OCI-LY3 (cell line): ENCODE measurements at regions not wholly inside any gene's neighbourhood (a gene's known extent, or its start where the extent isn't known, plus 50 kb on each side); places are given as distances from the start of the nearest gene placed in this dataset.

Experiments
- H2AFZ ChIP-seq: fragments of 200-600, 300-600 bp; shearing (Covaris generic); 2 replicates; pipeline ENCODE4 v1.6.0; 2014; ENCODE audit warnings: antibody characterized with exemption, low read depth, low read length
- H3K27ac ChIP-seq: fragments of 200-600, 300-600 bp; sonication (generic); 2 replicates; pipeline ENCODE4 v1.5.1; 2014; ENCODE audit warnings: mild to moderate bottlenecking, low read length, moderate library complexity, mixed read lengths
- H3K27me3 ChIP-seq: fragments of 200-600, 300-600 bp; sonication (generic); 2 replicates; pipeline ENCODE4 v1.6.1; 2014; ENCODE audit warnings: low read depth, low read length, mixed read lengths
- H3K36me3 ChIP-seq: fragments of 200-600, 300-600 bp; sonication (generic); replicated peaks from 2 replicates; pipeline ENCODE3; 2014; ENCODE audit warnings: low read depth, low read length, mixed read lengths
- H3K4me1 ChIP-seq: fragments of 300-600, 200-600 bp; sonication (generic); 2 replicates; pipeline ENCODE4 v1.6.1; 2014; ENCODE audit warnings: low read length, mixed read lengths
- H3K4me2 ChIP-seq: fragments of 200-600, 300-600 bp; sonication (generic); 2 replicates; pipeline ENCODE4 v1.6.1; 2014; ENCODE audit warnings: low read length, mixed read lengths
- H3K4me3 ChIP-seq: fragments of 300-600, 200-600 bp; sonication (generic); 2 replicates; pipeline ENCODE4 v1.5.1; 2014; ENCODE audit warnings: antibody characterized with exemption, mild to moderate bottlenecking, low read length, moderate library complexity
- H3K79me2 ChIP-seq: fragments of 300-600, 200-600 bp; shearing (Covaris generic); 2 replicates; pipeline ENCODE4 v1.6.1; 2014; ENCODE audit warnings: mild to moderate bottlenecking, low read length, mixed read lengths
- H3K9ac ChIP-seq: fragments of 300-600, 200-600 bp; shearing (Covaris generic); 2 replicates; pipeline ENCODE4 v1.6.0; 2014; ENCODE audit warnings: mild to moderate bottlenecking, low read length, moderate library complexity
- H3K9me3 ChIP-seq: fragments of 200-600, 300-600 bp; shearing (Covaris generic); 2 replicates; pipeline ENCODE4 v1.6.1; 2014; ENCODE audit warnings: low read length, mixed read lengths; ENCODE audit not compliant: insufficient read depth
- H4K20me1 ChIP-seq: fragments of 200-600, 300-600 bp; sonication (generic); 2 replicates; pipeline ENCODE4 v1.6.1; 2016; ENCODE audit warnings: low read length, mixed read lengths; ENCODE audit not compliant: insufficient read depth
- CTCF ChIP-seq: fragments of 200-600, 300-600 bp; sonication (generic); IDR thresholded peaks from 2 replicates; pipeline ENCODE4 v1.5.1; 2014; ENCODE audit warnings: antibody characterized with exemption, low read length, low read depth
- EZH2phosphoT487 ChIP-seq: fragments of 200-600 bp; shearing (Covaris generic); IDR thresholded peaks from 2 replicates; pipeline ENCODE4 v1.6.1; 2018; ENCODE audit warnings: antibody characterized with exemption, mixed run types, low read depth

- no peak overlapping the region for H3K27ac ChIP-seq
- H3K4me1 ChIP-seq: no peaks in the 10 kb centered on the region
Measured at GRCh38 chr2:234403751-234404150, 93.1 kb downstream of the ARL4C start.

GRCh38 chr2:234403074-234403473, 93.8 kb downstream of the ARL4C start:
- Histone ChIP-seq H3K4me3 (no peak overlapping the region), H3K9ac (no peak overlapping the region), H3K4me1 (no peaks in the 10 kb centered on the region), H3K27me3 (no peaks in the 10 kb centered on the region), H2AFZ (no peak overlapping the region), H3K36me3 (no peaks in the 10 kb centered on the region), H3K4me2 (no peak overlapping the region), H4K20me1 (no peaks in the 10 kb centered on the region), H3K79me2 (no peaks in the 10 kb centered on the region), H3K27ac (no peak overlapping the region), H3K9me3 (no peaks in the 10 kb centered on the region)
- TF ChIP-seq EZH2phosphoT487 (no peak), CTCF (no peak)

More at GRCh38 chr2:234403751-234404150, 93.1 kb downstream of the ARL4C start:
- TF ChIP-seq CTCF: no peak
- no peak for TF ChIP-seq EZH2phosphoT487
- H3K79me2 ChIP-seq: no peaks in the 10 kb centered on the region
- H3K9ac ChIP-seq: no peak overlapping the region
- H2AFZ ChIP-seq: no peak overlapping the region
- H3K4me3 ChIP-seq: no peak overlapping the region
- no peaks in the 10 kb centered on the region for H3K9me3 ChIP-seq
- H3K36me3 ChIP-seq: no peaks in the 10 kb centered on the region
- no peaks in the 10 kb centered on the region for H3K27me3 ChIP-seq
- H4K20me1 ChIP-seq: no peaks in the 10 kb centered on the region
- no peak overlapping the region for H3K4me2 ChIP-seq

- Histone ChIP-seq H4K20me1 (no peaks in the 10 kb centered on the region), H2AFZ (no peak overlapping the region), H3K9ac (no peak overlapping the region), H3K4me3 (no peak overlapping the region), H3K79me2 (no peaks in the 10 kb centered on the region), H3K27me3 (no peaks in the 10 kb centered on the region), H3K4me1 (no peaks in the 10 kb centered on the region), H3K9me3 (no peaks in the 10 kb centered on the region), H3K36me3 (no peaks in the 10 kb centered on the region), H3K27ac (no peak overlapping the region), H3K4me2 (no peak overlapping the region)
- no peak for TF ChIP-seq CTCF
- TF ChIP-seq EZH2phosphoT487: no peak
Measured at GRCh38 chr2:234401426-234401825, 95.5 kb downstream of the ARL4C start.

GRCh38 chr2:234399451-234400246, 97.2 kb downstream of the ARL4C start:
- no peak overlapping the region for H2AFZ ChIP-seq
- H3K4me1 ChIP-seq: no peaks in the 10 kb centered on the region
- H3K9me3 ChIP-seq: no peaks in the 10 kb centered on the region
- H3K27me3 ChIP-seq: no peaks in the 10 kb centered on the region
- H3K36me3 ChIP-seq: no peaks in the 10 kb centered on the region
- H4K20me1 ChIP-seq: no peaks in the 10 kb centered on the region
- H3K27ac ChIP-seq: no peak overlapping the region
- TF ChIP-seq EZH2phosphoT487: no peak
- TF ChIP-seq CTCF: no peak
- no peak overlapping the region for H3K4me3 ChIP-seq
- no peak overlapping the region for H3K4me2 ChIP-seq
- H3K9ac ChIP-seq: no peak overlapping the region
- H3K79me2 ChIP-seq: no peaks in the 10 kb centered on the region
